Endothelial cell of umbilical vein (primary cell): ENCODE measurements at regions not wholly inside any gene's neighbourhood (a gene's known extent, or its start where the extent isn't known, plus 50 kb on each side); places are given as distances from the start of the nearest gene placed in this dataset.

Source experiments
- BruUV-seq: library from RNA; stranded (reverse); fragments of 400-500 nt; replicated peaks from 2 replicates; lab custom pipeline; 2021; lab: Mats Ljungman, UMichigan
- CTCF ChIA-PET: fragments of 300-600, 350-600 bp; sonication (Branson Sonifier 250); formaldehyde crosslinking; loops from one replicate; lab custom pipeline; 2021; ENCODE audit warnings: antibody characterized with exemption, inconsistent platforms; lab: Charles Lee
- POLR2A ChIA-PET: fragments of 300-600, 350-600 bp; sonication (Branson Sonifier 250); formaldehyde crosslinking; loops from one replicate; lab custom pipeline; 2021; ENCODE audit warnings: antibody characterized with exemption, inconsistent platforms; lab: Charles Lee
- DNase-seq: peaks from one replicate; pipeline ENCODE4 v3.0.0-alpha.2; 2011; ENCODE audit warnings: low read depth, low spot score
- FAIRE-seq: peaks from 2 replicates; lab custom pipeline; 2011; peaks lifted over from hg19 to GRCh38; lab: Jason Lieb, UNC
- H2AFZ ChIP-seq: 2 replicates; pipeline ENCODE4 v1.6.0; 2012; ENCODE audit warnings: low read depth, low read length, control low read depth, inconsistent platforms
- H3K27ac ChIP-seq: 2 replicates; pipeline ENCODE4 v1.5.1; 2011; ENCODE audit warnings: low read depth, mild to moderate bottlenecking, control low read depth, low read length, moderate library complexity; ENCODE audit not compliant: insufficient read depth
- H3K27me3 ChIP-seq, 2 experiments: 2 replicates each; pipeline versions ENCODE4 v1.6.0 to v1.6.1; 2011; ENCODE audit warnings: low read length in 2 of 2, mixed read lengths in 1 of 2; ENCODE audit not compliant: control insufficient read depth in 2 of 2, insufficient read depth in 2 of 2
- H3K36me3 ChIP-seq, 2 experiments: 2 replicates in 1 of 2; 3 replicates in 1 of 2; pipeline ENCODE4 v1.5.1; 2011; ENCODE audit warnings: low read length in 2 of 2, mild to moderate bottlenecking in 1 of 2, moderate library complexity in 1 of 2; ENCODE audit not compliant: control insufficient read depth in 2 of 2, insufficient read depth in 2 of 2; ENCODE audit errors: extremely low read depth in 1 of 2
- H3K4me1 ChIP-seq: 3 replicates; pipeline ENCODE4 v1.5.1; 2011; ENCODE audit warnings: mild to moderate bottlenecking, low read length; ENCODE audit not compliant: control insufficient read depth, insufficient read depth; ENCODE audit errors: extremely low read depth
- H3K4me2 ChIP-seq: 2 replicates; pipeline ENCODE4 v1.6.1; 2011; ENCODE audit warnings: low read length, control low read depth, mixed read lengths; ENCODE audit not compliant: insufficient read depth
- H3K4me3 ChIP-seq, 3 experiments: fragments of 200-600 bp in 1 of 3; sonication (generic), shearing (Covaris generic) in 1 of 3; replicated peaks in 1 of 3; 2 replicates each; pipeline ENCODE4 v1.5.1; 2011 to 2016; ENCODE audit warnings: control low read depth in 3 of 3, low read length in 3 of 3, mild to moderate bottlenecking in 2 of 3, inconsistent platforms in 1 of 3, low read depth in 1 of 3, moderate library complexity in 1 of 3; ENCODE audit not compliant: insufficient read depth in 1 of 3
- H3K79me2 ChIP-seq: 2 replicates; pipeline ENCODE4 v1.6.0; 2012; ENCODE audit warnings: low read length, inconsistent platforms; ENCODE audit not compliant: control insufficient read depth, insufficient read depth
- H3K9ac ChIP-seq: replicated peaks from 2 replicates; pipeline ENCODE3; 2011; ENCODE audit warnings: low read length, control low read depth; ENCODE audit not compliant: insufficient read depth; ENCODE audit errors: extremely low read depth
- H3K9me1 ChIP-seq: replicated peaks from 3 replicates; pipeline ENCODE4 v1.6.0; 2011; ENCODE audit warnings: mild to moderate bottlenecking, low read length; ENCODE audit not compliant: control insufficient read depth, insufficient read depth; ENCODE audit errors: extremely low read depth
- H3K9me3 ChIP-seq: replicated peaks from 2 replicates; pipeline ENCODE4 v1.5.1; 2012; ENCODE audit warnings: low read length, inconsistent platforms; ENCODE audit not compliant: control insufficient read depth, insufficient read depth
- H4K20me1 ChIP-seq: replicated peaks from 2 replicates; pipeline ENCODE3; 2011; ENCODE audit warnings: mild to moderate bottlenecking, low read length; ENCODE audit not compliant: control insufficient read depth, insufficient read depth; ENCODE audit errors: extremely low read depth
- CTCF ChIP-seq, 2 donors: IDR thresholded peaks; 1 replicate in 1 of 2; 2 replicates in 1 of 2; pipeline ENCODE4 v1.5.1; 2011; ENCODE audit warnings: low read length in 2 of 2, mild to moderate bottlenecking in 2 of 2, moderate library complexity in 2 of 2, control low read depth in 1 of 2, inconsistent platforms in 1 of 2, low read depth in 1 of 2; ENCODE audit not compliant: insufficient read depth in 1 of 2; ENCODE audit errors: extremely low read depth in 1 of 2
- EZH2 ChIP-seq: IDR thresholded peaks from 2 replicates; pipeline ENCODE4 v1.6.1; 2012; ENCODE audit warnings: borderline replicate concordance, low read depth, mild to moderate bottlenecking, moderate library complexity, low read length, inconsistent platforms; ENCODE audit not compliant: severe bottlenecking
- FOS ChIP-seq: IDR thresholded peaks from 2 replicates; pipeline ENCODE4 v1.6.1; 2011; ENCODE audit warnings: mild to moderate bottlenecking, low read length, moderate library complexity, borderline replicate concordance; ENCODE audit not compliant: insufficient read depth
- GATA2 ChIP-seq: IDR thresholded peaks from 2 replicates; pipeline ENCODE4 v1.7.0; 2011; ENCODE audit warnings: low read depth, mild to moderate bottlenecking, moderate library complexity, mixed read lengths, low read length; ENCODE audit not compliant: insufficient read length, insufficient read depth
- JUN ChIP-seq: IDR thresholded peaks from 2 replicates; pipeline ENCODE4 v1.6.1; 2011; ENCODE audit warnings: borderline replicate concordance, low read depth; ENCODE audit not compliant: insufficient read length, insufficient read depth
- MAX ChIP-seq: IDR thresholded peaks from 2 replicates; pipeline ENCODE4 v1.6.1; 2011; ENCODE audit not compliant: insufficient read depth, insufficient read length
- MYC ChIP-seq: IDR thresholded peaks from one replicate; pipeline ENCODE4 v1.6.1; 2011; ENCODE audit warnings: mild to moderate bottlenecking, low read depth, low read length
- POLR2A ChIP-seq: IDR thresholded peaks from 2 replicates; pipeline ENCODE4 v1.6.1; 2012; ENCODE audit warnings: low read depth, mild to moderate bottlenecking, control low read depth, low read length
- POLR2AphosphoS5 ChIP-seq: IDR thresholded peaks from 2 replicates; pipeline ENCODE4 v1.6.1; 2012; ENCODE audit warnings: low read depth, mild to moderate bottlenecking, control low read depth, low read length, moderate library complexity; ENCODE audit not compliant: insufficient read depth
- dilution Hi-C: fragments of 300-500 bp; cut with MboI; formaldehyde crosslinking; loops from one replicate; pipeline ENCODE4 v1.15.0; 2019; ENCODE audit warnings: low sequenced_read_pairs; ENCODE audit not compliant: extremely low pct_ligation_motif_present
- intact Hi-C: fragments of 100-400 bp; cut with micrococcal nuclease; formaldehyde crosslinking; loops from one replicate; pipeline ENCODE4 v1.10.0; 2022

GRCh38 chr18:4511166-4511565 is 56.1 kb upstream of the DLGAP1 start:
- no peaks in the 10 kb centered on the region for H3K9me1 ChIP-seq
- ChIA-PET POLR2A (no interaction called here), CTCF (no interaction called here)
- intact Hi-C loops, result no loop called here
- no peaks in the 10 kb centered on the region for H3K27me3 ChIP-seq
- H3K27ac ChIP-seq, result no peak overlapping the region
- no peaks in the 10 kb centered on the region for H3K36me3 ChIP-seq
- dilution Hi-C loops, result no loop called here
- H3K4me2 ChIP-seq, result no peak overlapping the region
- no peak overlapping the region for H3K9ac ChIP-seq
- no peaks in the 10 kb centered on the region for H3K79me2 ChIP-seq
- no peaks in the 10 kb centered on the region for H4K20me1 ChIP-seq
- no peaks in the 10 kb centered on the region for H3K9me3 ChIP-seq
- H3K4me3 ChIP-seq, result no peak overlapping the region
- DNase-seq (no peak), FAIRE-seq (no peak)
- no peaks in the 10 kb centered on the region for H3K4me1 ChIP-seq
- BruUV-seq, result no TSS peak
- TF ChIP-seq EZH2, result no peak
- no peak for TF ChIP-seq CTCF (IDR thresholded peaks at IDR 0.05; ENCODE audit: extremely low read depth in 1 of 2, insufficient read depth in 1 of 2, low read depth in 1 of 2, low read length in 2 of 2)
- H2AFZ ChIP-seq, result no peak overlapping the region

GRCh38 chr18:4510711-4511110 is 55.6 kb upstream of the DLGAP1 start:
- Histone ChIP-seq H3K9ac (no peak overlapping the region), H2AFZ (no peak overlapping the region), H3K9me1 (no peaks in the 10 kb centered on the region), H3K4me3 (no peak overlapping the region), H3K4me2 (no peak overlapping the region), H3K27ac (no peak overlapping the region), H3K4me1 (no peaks in the 10 kb centered on the region), H3K9me3 (no peaks in the 10 kb centered on the region), H4K20me1 (no peaks in the 10 kb centered on the region), H3K36me3 (no peaks in the 10 kb centered on the region), H3K79me2 (no peaks in the 10 kb centered on the region), H3K27me3 (no peaks in the 10 kb centered on the region)
- ChIA-PET POLR2A (no interaction called here), CTCF (no interaction called here)
- DNase-seq, result peak; percentile 17
- BruUV-seq, result no TSS peak
- intact Hi-C loops, result no loop called here
- dilution Hi-C loops, result no loop called here
- FAIRE-seq, result peak; percentile 88
- TF ChIP-seq POLR2A (no peak), MAX (no peak), POLR2AphosphoS5 (no peak), CTCF (IDR thresholded peaks at IDR 0.05; ENCODE audit: extremely low read depth in 1 of 2, insufficient read depth in 1 of 2, low read depth in 1 of 2, low read length in 2 of 2) (no peak), FOS (no peak), GATA2 (no peak), JUN (no peak), EZH2 (no peak), MYC (no peak)
